Stomach (tissue), 4 donors: ENCODE measurements at regions not wholly inside any gene's neighbourhood (a gene's known extent, or its start where the extent isn't known, plus 50 kb on each side); places are given as distances from the start of the nearest gene placed in this dataset.

Source experiments
- CTCF ChIP-seq, 7 experiments: fragments of 450-650 bp in 4 of 7; fragments of 200-600 bp in 3 of 7; sonication (generic) in 3 of 7; IDR thresholded peaks; one replicate each; pipeline ENCODE4 v1.5.1; 2016 to 2019; ENCODE audit warnings: antibody characterized with exemption in 7 of 7, control low read depth in 2 of 7, mild to moderate bottlenecking in 1 of 7
- EP300 ChIP-seq: sonication (generic); formaldehyde crosslinking; IDR thresholded peaks from one replicate; pipeline ENCODE4 v1.6.1; 2017; ENCODE audit warnings: antibody characterized with exemption
- POLR2A ChIP-seq, 4 donors: fragments of 450-650 bp; IDR thresholded peaks; one replicate each; pipeline ENCODE4 v1.6.1; 2016; ENCODE audit warnings: antibody characterized with exemption in 4 of 4, control low read depth in 2 of 4, mild to moderate bottlenecking in 1 of 4, moderate library complexity in 1 of 4

GRCh38 chr6:167569879-167570278 lies 245.0 kb downstream of the TTLL2 start:
- TF ChIP-seq CTCF (IDR thresholded peaks at IDR 0.05) = no peak
- TF ChIP-seq POLR2A (IDR thresholded peaks at IDR 0.05) = no peak
- no peak for TF ChIP-seq EP300
